HG03342 (cell line): ENCODE measurements at regions not wholly inside any gene's neighbourhood (a gene's known extent, or its start where the extent isn't known, plus 50 kb on each side); places are given as distances from the start of the nearest gene placed in this dataset.
"Not testable (repeated sequence)": the region's sequence is repeated elsewhere in the genome, so short reads cannot be mapped to it uniquely, and the experiment has no call there.

ENCODE experiments used
- ATAC-seq: cut with Tn5 transposase; IDR thresholded peaks from one replicate; pipeline ENCODE4 v1.9.1; 2021; ENCODE audit warnings: mild to moderate bottlenecking, moderate library complexity; ENCODE audit not compliant: unreplicated experiment

GRCh38 chr11:96506953-96507354 lies 117.1 kb downstream of the JRKL start:
- ATAC-seq, result no peak

- no peak for ATAC-seq
Measured at GRCh38 chr11:96508861-96509260, 119.0 kb downstream of the JRKL start.

GRCh38 chr11:96520939-96521338 lies 131.1 kb downstream of the JRKL start:
- no peak for ATAC-seq

GRCh38 chr11:96523656-96524055 lies 133.8 kb downstream of the JRKL start:
- no peak for ATAC-seq

- no peak for ATAC-seq
Measured at GRCh38 chr11:96524475-96524874, 134.7 kb downstream of the JRKL start.

GRCh38 chr11:96530473-96530872 lies 140.7 kb downstream of the JRKL start:
- ATAC-seq, result no peak

GRCh38 chr11:96538104-96538503 lies 148.3 kb downstream of the JRKL start:
- peak; percentile 71 for ATAC-seq

GRCh38 chr11:96538622-96539021 lies 148.8 kb downstream of the JRKL start:
- ATAC-seq, result no peak

GRCh38 chr11:96540875-96541274 lies 151.1 kb downstream of the JRKL start:
- no peak for ATAC-seq

- ATAC-seq, result no peak
Measured at GRCh38 chr11:96543177-96543576, 153.4 kb downstream of the JRKL start.

GRCh38 chr11:96545192-96545591 lies 155.4 kb downstream of the JRKL start:
- not testable (repeated sequence) for ATAC-seq

- no peak for ATAC-seq
Measured at GRCh38 chr11:96551136-96551535, 161.3 kb downstream of the JRKL start.

GRCh38 chr11:96554236-96554820 lies 164.5 kb downstream of the JRKL start:
- ATAC-seq, result no peak

GRCh38 chr11:96555826-96556225 lies 166.0 kb downstream of the JRKL start:
- ATAC-seq, result not testable (repeated sequence)

GRCh38 chr11:96560727-96561126 lies 170.9 kb downstream of the JRKL start:
- ATAC-seq, result not testable (repeated sequence)

- no peak for ATAC-seq
Measured at GRCh38 chr11:96567176-96567575, 177.4 kb downstream of the JRKL start.

GRCh38 chr11:96567667-96568066 lies 177.9 kb downstream of the JRKL start:
- ATAC-seq, result no peak

- ATAC-seq, result no peak
Measured at GRCh38 chr11:96576383-96576782, 186.6 kb downstream of the JRKL start.

GRCh38 chr11:96578379-96578778 lies 188.6 kb downstream of the JRKL start:
- no peak for ATAC-seq

GRCh38 chr11:96579656-96580055 lies 189.8 kb downstream of the JRKL start:
- no peak for ATAC-seq

GRCh38 chr11:96580476-96581040 lies 190.7 kb downstream of the JRKL start:
- ATAC-seq, result no peak

- ATAC-seq, result not testable (repeated sequence)
Measured at GRCh38 chr11:96585944-96586880, 196.4 kb downstream of the JRKL start.
